Stomach (tissue), 4 donors: ENCODE measurements at regions not wholly inside any gene's neighbourhood (a gene's known extent, or its start where the extent isn't known, plus 50 kb on each side); places are given as distances from the start of the nearest gene placed in this dataset.

Source experiments
- CTCF ChIP-seq, 7 experiments: fragments of 450-650 bp in 4 of 7; fragments of 200-600 bp in 3 of 7; sonication (generic) in 3 of 7; IDR thresholded peaks; one replicate each; pipeline ENCODE4 v1.5.1; 2016 to 2019; ENCODE audit warnings: antibody characterized with exemption in 7 of 7, control low read depth in 2 of 7, mild to moderate bottlenecking in 1 of 7
- EP300 ChIP-seq: sonication (generic); formaldehyde crosslinking; IDR thresholded peaks from one replicate; pipeline ENCODE4 v1.6.1; 2017; ENCODE audit warnings: antibody characterized with exemption
- POLR2A ChIP-seq, 4 donors: fragments of 450-650 bp; IDR thresholded peaks; one replicate each; pipeline ENCODE4 v1.6.1; 2016; ENCODE audit warnings: antibody characterized with exemption in 4 of 4, control low read depth in 2 of 4, mild to moderate bottlenecking in 1 of 4, moderate library complexity in 1 of 4
- POLR2AphosphoS5 ChIP-seq, 3 donors: sonication (generic); formaldehyde crosslinking; IDR thresholded peaks; one replicate each; pipeline ENCODE4 v1.6.1; 2016; ENCODE audit warnings: antibody characterized with exemption in 3 of 3

GRCh38 chr12:89059721-89060541 lies 292.4 kb downstream of the DUSP6 start:
- TF ChIP-seq CTCF (IDR thresholded peaks at IDR 0.05) = no peak
- TF ChIP-seq POLR2AphosphoS5 (IDR thresholded peaks at IDR 0.05) = no peak
- no peak for TF ChIP-seq POLR2A (IDR thresholded peaks at IDR 0.05)
- no peak for TF ChIP-seq EP300
